AG04450 (cell line): ENCODE measurements at regions not wholly inside any gene's neighbourhood (a gene's known extent, or its start where the extent isn't known, plus 50 kb on each side); places are given as distances from the start of the nearest gene placed in this dataset.

Experiments
- CTCF ChIA-PET: fragments of 300-600, 350-600 bp; formaldehyde crosslinking; extraction: SDS; loops from one replicate; lab custom pipeline; 2022; ENCODE audit warnings: antibody characterized with exemption, inconsistent platforms; lab: Charles Lee
- POLR2A ChIA-PET: fragments of 350-600 bp; formaldehyde crosslinking; extraction: SDS; loops from one replicate; lab custom pipeline; 2021; ENCODE audit warnings: antibody characterized with exemption, inconsistent platforms; lab: Yijun Ruan, JAX
- DNase-seq: peaks from one replicate; pipeline ENCODE4 v3.0.0-alpha.2; 2011; ENCODE audit warnings: low read depth, low spot score
- H3K27ac ChIP-seq: one replicate; pipeline ENCODE4 v1.5.1; 2012; ENCODE audit warnings: low read depth, low read length, control low read depth
- H3K27me3 ChIP-seq: one replicate; pipeline ENCODE4 v1.6.0; 2012; ENCODE audit warnings: low read length; ENCODE audit not compliant: control insufficient read depth, insufficient read depth
- H3K4me3 ChIP-seq: 2 replicates; pipeline ENCODE4 v1.5.1; 2011; ENCODE audit warnings: mild to moderate bottlenecking, low read depth, low read length, control low read depth
- H3K9me3 ChIP-seq: 2 replicates; pipeline ENCODE4 v1.5.1; 2012; ENCODE audit warnings: low read length; ENCODE audit not compliant: control insufficient read depth, insufficient read depth
- TF ChIP-seq, protein P1 (sequence below): IDR thresholded peaks from 2 replicates; pipeline ENCODE4 v1.5.1; 2011; ENCODE audit warnings: low read depth, low read length, control low read depth, inconsistent platforms

- Histone ChIP-seq H3K27ac (no peak overlapping the region), H3K4me3 (no peak overlapping the region), H3K9me3 (peaks cover 3% of the 10 kb centered on the region), H3K27me3 (no peaks in the 10 kb centered on the region)
- no peak for DNase-seq
- CTCF ChIA-PET: no interaction called here
- POLR2A ChIA-PET: no interaction called here
- TF ChIP-seq, protein P1, sequence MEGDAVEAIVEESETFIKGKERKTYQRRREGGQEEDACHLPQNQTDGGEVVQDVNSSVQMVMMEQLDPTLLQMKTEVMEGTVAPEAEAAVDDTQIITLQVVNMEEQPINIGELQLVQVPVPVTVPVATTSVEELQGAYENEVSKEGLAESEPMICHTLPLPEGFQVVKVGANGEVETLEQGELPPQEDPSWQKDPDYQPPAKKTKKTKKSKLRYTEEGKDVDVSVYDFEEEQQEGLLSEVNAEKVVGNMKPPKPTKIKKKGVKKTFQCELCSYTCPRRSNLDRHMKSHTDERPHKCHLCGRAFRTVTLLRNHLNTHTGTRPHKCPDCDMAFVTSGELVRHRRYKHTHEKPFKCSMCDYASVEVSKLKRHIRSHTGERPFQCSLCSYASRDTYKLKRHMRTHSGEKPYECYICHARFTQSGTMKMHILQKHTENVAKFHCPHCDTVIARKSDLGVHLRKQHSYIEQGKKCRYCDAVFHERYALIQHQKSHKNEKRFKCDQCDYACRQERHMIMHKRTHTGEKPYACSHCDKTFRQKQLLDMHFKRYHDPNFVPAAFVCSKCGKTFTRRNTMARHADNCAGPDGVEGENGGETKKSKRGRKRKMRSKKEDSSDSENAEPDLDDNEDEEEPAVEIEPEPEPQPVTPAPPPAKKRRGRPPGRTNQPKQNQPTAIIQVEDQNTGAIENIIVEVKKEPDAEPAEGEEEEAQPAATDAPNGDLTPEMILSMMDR: no peak
These were observed 130.9 kb downstream of the PAPOLA start for GRCh38 chr14:96633096-96633495.

- no peak for DNase-seq
- TF ChIP-seq, protein P1: no peak
- H3K9me3 ChIP-seq: peaks cover 3% of the 10 kb centered on the region
- no peak overlapping the region for H3K4me3 ChIP-seq
- H3K27ac ChIP-seq: no peak overlapping the region
- H3K27me3 ChIP-seq: no peaks in the 10 kb centered on the region
- ChIA-PET POLR2A (no interaction called here), CTCF (no interaction called here)
These were observed 132.3 kb downstream of the PAPOLA start for GRCh38 chr14:96634481-96634880.

- Histone ChIP-seq H3K4me3 (no peak overlapping the region), H3K27me3 (no peaks in the 10 kb centered on the region), H3K9me3 (peaks cover 3% of the 10 kb centered on the region), H3K27ac (no peak overlapping the region)
- TF ChIP-seq, protein P1: no peak
- ChIA-PET CTCF (no interaction called here), POLR2A (no interaction called here)
- no peak for DNase-seq
These were observed 132.7 kb downstream of the PAPOLA start for GRCh38 chr14:96634896-96635295.

- H3K4me3 ChIP-seq: no peak overlapping the region
- no peak overlapping the region for H3K27ac ChIP-seq
- CTCF ChIA-PET: no interaction called here
These were observed 133.7 kb downstream of the PAPOLA start for GRCh38 chr14:96635850-96636249.

GRCh38 chr14:96637521-96637920 is 135.3 kb downstream of the PAPOLA start:
- TF ChIP-seq, protein P1: no peak
- no peaks in the 10 kb centered on the region; the same call in 1 of the 2 replicates for H3K9me3 ChIP-seq
- no peak for DNase-seq
- H3K4me3 ChIP-seq: no peak overlapping the region
- CTCF ChIA-PET: no interaction called here
- H3K27me3 ChIP-seq: no peaks in the 10 kb centered on the region
- POLR2A ChIA-PET: no interaction called here
- H3K27ac ChIP-seq: no peak overlapping the region

More at GRCh38 chr14:96635850-96636249, 133.7 kb downstream of the PAPOLA start:
- no peak for DNase-seq
- Histone ChIP-seq H3K9me3 (no peaks in the 10 kb centered on the region; the same call in 1 of the 2 replicates), H3K27me3 (no peaks in the 10 kb centered on the region)
- TF ChIP-seq, protein P1: no peak
- POLR2A ChIA-PET: no interaction called here
